Endothelial cell of umbilical vein (primary cell): ENCODE measurements at regions not wholly inside any gene's neighbourhood (a gene's known extent, or its start where the extent isn't known, plus 50 kb on each side); places are given as distances from the start of the nearest gene placed in this dataset.

Source experiments
- BruUV-seq: library from RNA; stranded (reverse); fragments of 400-500 nt; replicated peaks from 2 replicates; lab custom pipeline; 2021; lab: Mats Ljungman, UMichigan
- CTCF ChIA-PET: fragments of 300-600, 350-600 bp; sonication (Branson Sonifier 250); formaldehyde crosslinking; loops from one replicate; lab custom pipeline; 2021; ENCODE audit warnings: antibody characterized with exemption, inconsistent platforms; lab: Charles Lee
- POLR2A ChIA-PET: fragments of 300-600, 350-600 bp; sonication (Branson Sonifier 250); formaldehyde crosslinking; loops from one replicate; lab custom pipeline; 2021; ENCODE audit warnings: antibody characterized with exemption, inconsistent platforms; lab: Charles Lee
- DNase-seq: peaks from one replicate; pipeline ENCODE4 v3.0.0-alpha.2; 2011; ENCODE audit warnings: low read depth, low spot score
- FAIRE-seq: peaks from 2 replicates; lab custom pipeline; 2011; peaks lifted over from hg19 to GRCh38; lab: Jason Lieb, UNC
- H2AFZ ChIP-seq: 2 replicates; pipeline ENCODE4 v1.6.0; 2012; ENCODE audit warnings: low read depth, low read length, control low read depth, inconsistent platforms
- H3K27ac ChIP-seq: 2 replicates; pipeline ENCODE4 v1.5.1; 2011; ENCODE audit warnings: low read depth, mild to moderate bottlenecking, control low read depth, low read length, moderate library complexity; ENCODE audit not compliant: insufficient read depth
- H3K27me3 ChIP-seq, 2 experiments: 2 replicates each; pipeline versions ENCODE4 v1.6.0 to v1.6.1; 2011; ENCODE audit warnings: low read length in 2 of 2, mixed read lengths in 1 of 2; ENCODE audit not compliant: control insufficient read depth in 2 of 2, insufficient read depth in 2 of 2
- H3K36me3 ChIP-seq, 2 experiments: 2 replicates in 1 of 2; 3 replicates in 1 of 2; pipeline ENCODE4 v1.5.1; 2011; ENCODE audit warnings: low read length in 2 of 2, mild to moderate bottlenecking in 1 of 2, moderate library complexity in 1 of 2; ENCODE audit not compliant: control insufficient read depth in 2 of 2, insufficient read depth in 2 of 2; ENCODE audit errors: extremely low read depth in 1 of 2
- H3K4me1 ChIP-seq: 3 replicates; pipeline ENCODE4 v1.5.1; 2011; ENCODE audit warnings: mild to moderate bottlenecking, low read length; ENCODE audit not compliant: control insufficient read depth, insufficient read depth; ENCODE audit errors: extremely low read depth
- H3K4me2 ChIP-seq: 2 replicates; pipeline ENCODE4 v1.6.1; 2011; ENCODE audit warnings: low read length, control low read depth, mixed read lengths; ENCODE audit not compliant: insufficient read depth
- H3K4me3 ChIP-seq, 3 experiments: fragments of 200-600 bp in 1 of 3; sonication (generic), shearing (Covaris generic) in 1 of 3; replicated peaks in 1 of 3; 2 replicates each; pipeline ENCODE4 v1.5.1; 2011 to 2016; ENCODE audit warnings: control low read depth in 3 of 3, low read length in 3 of 3, mild to moderate bottlenecking in 2 of 3, inconsistent platforms in 1 of 3, low read depth in 1 of 3, moderate library complexity in 1 of 3; ENCODE audit not compliant: insufficient read depth in 1 of 3
- H3K79me2 ChIP-seq: 2 replicates; pipeline ENCODE4 v1.6.0; 2012; ENCODE audit warnings: low read length, inconsistent platforms; ENCODE audit not compliant: control insufficient read depth, insufficient read depth
- H3K9ac ChIP-seq: replicated peaks from 2 replicates; pipeline ENCODE3; 2011; ENCODE audit warnings: low read length, control low read depth; ENCODE audit not compliant: insufficient read depth; ENCODE audit errors: extremely low read depth
- H3K9me1 ChIP-seq: replicated peaks from 3 replicates; pipeline ENCODE4 v1.6.0; 2011; ENCODE audit warnings: mild to moderate bottlenecking, low read length; ENCODE audit not compliant: control insufficient read depth, insufficient read depth; ENCODE audit errors: extremely low read depth
- H3K9me3 ChIP-seq: replicated peaks from 2 replicates; pipeline ENCODE4 v1.5.1; 2012; ENCODE audit warnings: low read length, inconsistent platforms; ENCODE audit not compliant: control insufficient read depth, insufficient read depth
- H4K20me1 ChIP-seq: replicated peaks from 2 replicates; pipeline ENCODE3; 2011; ENCODE audit warnings: mild to moderate bottlenecking, low read length; ENCODE audit not compliant: control insufficient read depth, insufficient read depth; ENCODE audit errors: extremely low read depth
- EZH2 ChIP-seq: IDR thresholded peaks from 2 replicates; pipeline ENCODE4 v1.6.1; 2012; ENCODE audit warnings: borderline replicate concordance, low read depth, mild to moderate bottlenecking, moderate library complexity, low read length, inconsistent platforms; ENCODE audit not compliant: severe bottlenecking
- FOS ChIP-seq: IDR thresholded peaks from 2 replicates; pipeline ENCODE4 v1.6.1; 2011; ENCODE audit warnings: mild to moderate bottlenecking, low read length, moderate library complexity, borderline replicate concordance; ENCODE audit not compliant: insufficient read depth
- MAX ChIP-seq: IDR thresholded peaks from 2 replicates; pipeline ENCODE4 v1.6.1; 2011; ENCODE audit not compliant: insufficient read depth, insufficient read length
- POLR2AphosphoS5 ChIP-seq: IDR thresholded peaks from 2 replicates; pipeline ENCODE4 v1.6.1; 2012; ENCODE audit warnings: low read depth, mild to moderate bottlenecking, control low read depth, low read length, moderate library complexity; ENCODE audit not compliant: insufficient read depth
- dilution Hi-C: fragments of 300-500 bp; cut with MboI; formaldehyde crosslinking; loops from one replicate; pipeline ENCODE4 v1.15.0; 2019; ENCODE audit warnings: low sequenced_read_pairs; ENCODE audit not compliant: extremely low pct_ligation_motif_present
- intact Hi-C: fragments of 100-400 bp; cut with micrococcal nuclease; formaldehyde crosslinking; loops from one replicate; pipeline ENCODE4 v1.10.0; 2022
- TF ChIP-seq, protein P1 (sequence below), 2 donors: IDR thresholded peaks; 1 replicate in 1 of 2; 2 replicates in 1 of 2; pipeline ENCODE4 v1.5.1; 2011; ENCODE audit warnings: low read length in 2 of 2, mild to moderate bottlenecking in 2 of 2, moderate library complexity in 2 of 2, control low read depth in 1 of 2, inconsistent platforms in 1 of 2, low read depth in 1 of 2; ENCODE audit not compliant: insufficient read depth in 1 of 2; ENCODE audit errors: extremely low read depth in 1 of 2

- H4K20me1 ChIP-seq = no peaks in the 10 kb centered on the region
- H3K79me2 ChIP-seq = no peaks in the 10 kb centered on the region
- no peak overlapping the region for H2AFZ ChIP-seq
- H3K4me1 ChIP-seq = no peaks in the 10 kb centered on the region
- no peak overlapping the region for H3K9ac ChIP-seq
- H3K4me2 ChIP-seq = no peak overlapping the region
- no peak overlapping the region for H3K27ac ChIP-seq
- no peak overlapping the region for H3K4me3 ChIP-seq
- POLR2A ChIA-PET = no interaction called here
- dilution Hi-C loops (no loop called here), intact Hi-C loops (loop anchor here (1.0 to 10.0 kb wide), 6 partner anchors 320 to 1891 kb away; partner anchors contain the start of gene HPR)
- TF ChIP-seq FOS (no peak), EZH2 (no peak), POLR2AphosphoS5 (no peak), MAX (no peak)
- TF ChIP-seq, protein P1, sequence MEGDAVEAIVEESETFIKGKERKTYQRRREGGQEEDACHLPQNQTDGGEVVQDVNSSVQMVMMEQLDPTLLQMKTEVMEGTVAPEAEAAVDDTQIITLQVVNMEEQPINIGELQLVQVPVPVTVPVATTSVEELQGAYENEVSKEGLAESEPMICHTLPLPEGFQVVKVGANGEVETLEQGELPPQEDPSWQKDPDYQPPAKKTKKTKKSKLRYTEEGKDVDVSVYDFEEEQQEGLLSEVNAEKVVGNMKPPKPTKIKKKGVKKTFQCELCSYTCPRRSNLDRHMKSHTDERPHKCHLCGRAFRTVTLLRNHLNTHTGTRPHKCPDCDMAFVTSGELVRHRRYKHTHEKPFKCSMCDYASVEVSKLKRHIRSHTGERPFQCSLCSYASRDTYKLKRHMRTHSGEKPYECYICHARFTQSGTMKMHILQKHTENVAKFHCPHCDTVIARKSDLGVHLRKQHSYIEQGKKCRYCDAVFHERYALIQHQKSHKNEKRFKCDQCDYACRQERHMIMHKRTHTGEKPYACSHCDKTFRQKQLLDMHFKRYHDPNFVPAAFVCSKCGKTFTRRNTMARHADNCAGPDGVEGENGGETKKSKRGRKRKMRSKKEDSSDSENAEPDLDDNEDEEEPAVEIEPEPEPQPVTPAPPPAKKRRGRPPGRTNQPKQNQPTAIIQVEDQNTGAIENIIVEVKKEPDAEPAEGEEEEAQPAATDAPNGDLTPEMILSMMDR (IDR thresholded peaks at IDR 0.05; ENCODE audit: extremely low read depth in 1 of 2, insufficient read depth in 1 of 2, low read depth in 1 of 2, low read length in 2 of 2) = no peak
- H3K9me3 ChIP-seq = no peaks in the 10 kb centered on the region
- H3K27me3 ChIP-seq = no peaks in the 10 kb centered on the region
- no TSS peak for BruUV-seq
- no peak for FAIRE-seq
- no peak for DNase-seq
- CTCF ChIA-PET = interaction anchor here (1.2 to 3.3 kb wide), 8 partner anchors 18 to 1831 kb away, joined by 3 to 28 read pairs (median 4); no protein-coding TSS in a partner anchor
- no peaks in the 10 kb centered on the region for H3K36me3 ChIP-seq
- H3K9me1 ChIP-seq = no peaks in the 10 kb centered on the region
These were observed 340.9 kb upstream of the PSMD7 start for GRCh38 chr16:73955702-73956101.
